Stimulated activated CD4-positive, alpha-beta T cell treated with anti-CD3 and anti-CD28 coated beads, Interleukin-1b, Interleukin-23, amount 100 ng/mL, for 24 hours (primary cell): ENCODE measurements at regions not wholly inside any gene's neighbourhood (a gene's known extent, or its start where the extent isn't known, plus 50 kb on each side); places are given as distances from the start of the nearest gene placed in this dataset.
A peak's percentile ranks its signal among the peaks of the same experiment; 100 is the strongest.

Source experiments
- DNase-seq, 4 experiments: peaks; one replicate each; pipeline ENCODE4 v3.0.0-alpha.2; 2020; ENCODE audit warnings: low read depth in 4 of 4, low spot score in 1 of 4

DNA sequence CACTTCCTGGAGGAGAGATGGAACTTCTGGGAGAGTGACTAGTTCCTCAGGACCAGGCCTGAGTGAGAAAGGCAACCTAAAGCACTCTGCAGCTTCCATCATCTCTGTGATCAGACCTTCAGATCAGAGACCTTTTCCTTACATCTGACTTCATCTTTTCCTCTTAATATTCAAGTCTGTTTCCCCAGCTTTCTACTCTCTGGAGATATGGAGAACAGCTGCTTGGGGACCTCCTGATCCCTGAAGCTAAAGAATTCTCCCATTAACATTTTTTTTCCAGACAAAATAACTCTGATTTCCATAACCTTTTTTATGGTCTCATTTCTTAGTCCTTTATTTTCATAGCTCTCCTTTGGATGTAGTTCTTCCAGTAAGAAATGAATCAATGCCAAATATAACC is 133.4 kb upstream of the FNDC3A start:
- no peak for DNase-seq

DNA sequence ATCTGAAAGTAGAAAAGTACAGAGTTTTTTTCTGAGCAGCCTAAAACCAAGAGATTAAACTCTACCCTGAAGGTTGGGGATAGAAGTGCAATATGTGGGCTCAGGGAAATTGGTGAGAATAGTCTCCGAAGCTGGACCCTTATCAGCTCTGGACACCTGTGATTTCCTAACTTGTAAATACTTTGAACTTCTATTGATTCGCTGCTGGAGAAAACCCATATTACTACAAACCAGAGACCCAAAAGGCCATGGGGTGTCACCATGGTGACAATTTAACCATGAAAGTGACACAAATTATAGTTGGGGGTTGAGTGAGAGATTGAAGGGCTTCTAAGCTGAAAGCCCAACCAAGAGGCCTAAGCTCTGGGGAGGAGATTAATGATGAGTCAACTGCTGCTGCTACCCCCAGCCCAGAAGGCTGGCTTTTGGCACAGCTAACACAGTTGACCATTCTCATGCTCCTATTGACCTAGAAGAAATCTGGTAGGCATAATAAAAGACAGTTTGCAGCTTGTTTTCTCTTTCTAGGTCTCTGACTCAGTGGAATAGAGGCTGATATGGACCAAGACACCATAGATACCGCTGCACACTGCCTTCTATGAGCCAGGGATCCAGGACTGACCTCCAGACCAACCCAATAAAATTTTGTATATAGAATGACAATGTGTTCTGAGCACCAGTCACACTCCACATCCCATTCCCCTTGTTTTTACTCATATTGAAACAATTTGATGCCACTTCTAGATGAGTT is 131.9 kb upstream of the FNDC3A start:
- no peak for DNase-seq

DNA sequence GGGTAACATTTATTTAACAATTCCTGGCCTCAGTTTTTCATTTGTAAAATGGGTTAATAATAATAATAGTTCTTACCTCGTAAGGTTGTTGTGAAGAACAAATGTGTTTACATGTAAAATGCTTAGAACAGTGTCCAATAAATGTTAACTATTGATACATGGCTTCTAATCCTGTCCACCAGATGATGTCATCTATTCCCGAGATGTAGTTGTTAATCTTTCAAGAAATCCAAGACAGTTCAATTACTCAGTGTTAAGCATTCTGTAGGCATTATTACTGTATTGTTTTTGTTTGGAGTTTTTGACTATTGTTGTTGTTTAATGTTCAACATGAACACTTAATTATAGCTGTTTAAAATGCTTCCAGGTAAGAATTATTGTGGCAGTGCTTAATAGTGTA is 131.0 kb upstream of the FNDC3A start:
- DNase-seq = no peak

DNA sequence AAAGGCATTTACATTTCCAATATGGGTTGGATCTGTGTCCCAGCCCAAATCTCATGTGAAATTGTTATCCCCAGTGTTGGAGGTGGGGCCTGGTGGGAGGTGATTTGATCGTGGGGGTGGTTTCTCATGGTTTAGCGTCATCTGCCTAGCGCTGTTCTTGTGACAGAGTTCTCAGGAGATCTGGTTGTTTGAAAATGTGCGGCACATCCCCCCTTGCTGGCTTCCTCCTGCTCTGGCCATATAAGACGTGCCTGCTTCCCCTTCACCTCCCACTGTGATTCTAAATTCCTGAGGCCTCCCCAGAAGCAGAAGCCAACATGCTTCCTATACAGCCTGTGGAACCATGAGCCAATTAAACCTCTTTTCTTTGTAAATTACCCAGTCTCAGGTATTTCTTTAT is 126.2 kb upstream of the FNDC3A start:
- DNase-seq = no peak

GRCh38 chr13:48851707-48852106 is 124.0 kb upstream of the FNDC3A start:
- DNase-seq = no peak

- DNase-seq = no peak
These were observed 122.6 kb upstream of the FNDC3A start for GRCh38 chr13:48852911-48853727.

DNA sequence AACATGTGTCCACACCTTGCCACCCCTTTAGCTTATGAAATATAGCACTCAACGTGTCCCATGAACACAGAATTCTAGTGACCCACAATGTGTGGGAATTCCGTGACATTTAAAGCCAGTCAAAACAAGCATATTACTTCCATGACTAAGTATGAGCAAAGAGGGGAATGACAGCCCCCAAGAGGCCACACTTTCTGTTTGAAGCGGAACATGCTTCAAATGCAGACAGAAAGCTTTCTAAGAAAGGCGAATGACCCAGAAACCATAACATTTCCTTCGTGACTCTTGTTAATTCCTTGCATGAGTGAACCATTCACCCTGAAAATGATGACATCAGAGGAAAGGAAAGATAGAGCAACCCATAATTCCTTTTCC is 122.0 kb upstream of the FNDC3A start:
- DNase-seq = peak in 3 of 4 experiments; percentile 1 to 13 (median 6)

DNA sequence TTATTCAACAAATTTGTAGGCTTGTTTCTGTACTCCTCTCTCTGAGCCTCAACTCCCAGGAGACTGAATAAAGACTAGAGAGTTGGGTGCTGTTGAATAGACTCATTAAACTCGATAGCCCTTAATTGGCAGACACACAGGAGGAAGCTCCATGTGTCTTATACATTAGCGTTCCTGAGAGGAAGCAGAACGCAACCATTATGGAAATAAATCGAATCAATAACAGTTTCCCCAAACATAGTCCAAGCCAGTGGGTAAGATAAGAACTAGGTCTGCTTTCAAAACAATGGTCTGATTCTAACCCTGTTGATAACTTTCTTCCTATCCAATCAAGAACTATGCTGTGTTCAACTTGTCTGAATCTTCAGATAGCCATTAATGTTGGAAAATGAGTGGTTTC is 118.1 kb upstream of the FNDC3A start:
- no peak for DNase-seq

GRCh38 chr13:48858122-48858902 is 117.4 kb upstream of the FNDC3A start:
- no peak for DNase-seq

GRCh38 chr13:48859272-48860105 is 116.2 kb upstream of the FNDC3A start:
- no peak for DNase-seq

GRCh38 chr13:48860364-48860763 is 115.3 kb upstream of the FNDC3A start:
- DNase-seq = no peak

DNA sequence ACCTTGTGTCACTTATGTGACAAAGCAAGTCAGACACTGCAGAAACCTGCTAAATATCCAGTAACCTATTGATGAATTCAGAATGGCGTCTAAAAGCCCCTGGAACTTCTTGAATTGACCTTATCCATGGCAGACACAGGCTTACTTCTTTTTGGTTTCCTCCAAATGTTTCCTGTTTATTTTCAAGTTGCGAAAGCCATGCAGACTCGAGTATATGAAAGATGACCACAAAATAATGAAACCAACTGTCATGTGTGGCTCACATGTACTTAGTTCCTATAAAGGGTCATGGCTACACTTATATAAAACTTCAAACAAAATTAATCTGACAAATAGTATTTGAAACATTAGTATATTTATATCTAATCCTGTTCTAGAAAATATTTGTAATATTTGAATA is 113.1 kb upstream of the FNDC3A start:
- no peak for DNase-seq

- no peak for DNase-seq
These were observed 111.6 kb upstream of the FNDC3A start for GRCh38 chr13:48864100-48864499.

DNA sequence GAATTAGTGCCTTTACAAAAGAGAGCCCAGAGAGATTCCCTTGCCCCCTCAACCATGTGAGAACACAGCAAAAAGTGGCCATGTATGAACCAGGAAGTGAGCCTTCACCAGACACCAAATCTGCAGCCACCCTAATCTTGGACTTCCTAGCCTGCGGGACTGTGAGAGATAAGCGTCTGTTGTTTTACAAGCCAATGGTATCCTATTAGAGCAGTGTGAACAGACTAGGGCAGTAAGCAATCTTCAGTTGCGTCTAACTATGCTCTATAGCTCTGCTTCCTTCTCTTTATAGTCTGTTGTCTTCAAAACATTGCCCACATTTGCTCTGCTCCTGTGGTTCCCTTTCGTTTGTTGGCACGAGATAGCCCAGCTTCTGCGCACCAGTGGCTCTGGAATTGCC is 109.5 kb upstream of the FNDC3A start:
- no peak for DNase-seq

- no peak for DNase-seq
These were observed 102.6 kb upstream of the FNDC3A start for GRCh38 chr13:48873081-48873480.

DNA sequence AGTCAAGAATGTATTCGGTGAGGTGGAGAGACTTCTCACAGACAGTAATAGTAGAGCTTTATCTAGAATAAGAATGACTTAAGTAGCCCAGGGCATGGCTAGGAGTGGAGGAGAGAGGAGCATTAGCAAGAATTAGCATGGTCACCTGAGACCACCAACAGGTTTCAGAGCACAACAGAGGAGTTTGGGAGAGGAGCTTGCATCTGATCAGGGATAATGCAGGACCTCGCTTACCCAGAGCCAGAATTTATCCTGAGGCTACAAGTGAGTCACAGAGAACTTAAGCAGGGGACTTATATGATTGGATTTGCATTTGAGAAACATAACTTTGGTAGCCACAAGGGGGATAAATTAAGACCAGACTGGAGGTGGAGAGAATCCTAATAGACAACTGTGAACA is 102.1 kb upstream of the FNDC3A start:
- no peak for DNase-seq

GRCh38 chr13:48874165-48874564 is 101.5 kb upstream of the FNDC3A start:
- no peak for DNase-seq

GRCh38 chr13:48875047-48875446 is 100.7 kb upstream of the FNDC3A start:
- no peak for DNase-seq

- no peak for DNase-seq
These were observed 99.4 kb upstream of the FNDC3A start for GRCh38 chr13:48876289-48876688.

DNA sequence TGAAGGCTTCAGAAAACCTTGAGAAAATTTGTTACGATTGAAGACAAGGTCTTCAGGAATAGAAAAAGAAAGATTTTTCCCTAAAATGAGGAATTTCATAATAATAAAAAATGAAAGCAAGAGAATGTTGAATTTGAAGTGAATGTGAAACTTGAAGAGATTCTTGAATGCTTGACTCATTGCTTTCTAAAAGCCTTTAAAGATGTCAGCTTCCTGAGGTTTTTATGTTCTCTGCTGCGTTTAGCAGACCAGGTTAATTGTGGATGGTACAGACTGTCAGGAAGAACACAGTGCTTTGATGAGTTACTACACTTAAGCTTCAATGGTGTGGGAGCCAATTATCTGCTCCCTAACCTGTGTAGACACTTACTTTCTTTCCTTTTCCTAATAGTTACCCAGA is 96.3 kb upstream of the FNDC3A start:
- no peak for DNase-seq

DNA sequence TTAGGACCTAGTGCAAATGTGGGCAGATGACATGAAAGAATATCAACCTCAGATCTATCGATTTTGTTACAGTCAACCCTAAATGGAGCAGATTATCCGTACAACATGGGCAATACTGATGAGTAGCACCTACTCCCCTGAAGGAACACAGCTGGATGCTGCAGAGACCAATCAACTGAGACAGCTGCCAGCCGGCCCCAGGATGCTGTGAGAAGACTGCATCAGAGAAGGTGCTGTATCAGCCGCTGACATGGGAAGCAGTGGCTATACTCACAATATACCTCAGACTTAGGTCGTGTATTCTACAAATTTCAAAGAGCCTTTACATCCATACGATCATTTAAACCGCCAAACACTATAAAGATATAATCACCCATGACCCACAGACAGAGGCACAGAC is 95.9 kb upstream of the FNDC3A start:
- no peak for DNase-seq
